Astrocyte (in vitro differentiated cells and primary cell): ENCODE measurements at regions not wholly inside any gene's neighbourhood (a gene's known extent, or its start where the extent isn't known, plus 50 kb on each side); places are given as distances from the start of the nearest gene placed in this dataset.

Source experiments
- DNase-seq: peaks from one replicate; pipeline ENCODE4 v3.0.0-alpha.2; 2010; ENCODE audit warnings: low read depth
- FAIRE-seq: peaks from 2 replicates; lab custom pipeline; 2011; peaks lifted over from hg19 to GRCh38; lab: Jason Lieb, UNC
- H2AFZ ChIP-seq: 2 replicates; pipeline ENCODE4 v1.6.0; 2012; ENCODE audit warnings: low read depth, low read length, inconsistent platforms
- H3K27ac ChIP-seq: 2 replicates; pipeline ENCODE4 v1.5.1; 2011; ENCODE audit warnings: low read depth, low read length, inconsistent platforms
- H3K27me3 ChIP-seq: 2 replicates; pipeline ENCODE4 v1.6.0; 2011; ENCODE audit warnings: low read length, inconsistent platforms; ENCODE audit not compliant: insufficient read depth
- H3K36me3 ChIP-seq: 2 replicates; pipeline ENCODE4 v1.5.1; 2011; ENCODE audit warnings: low read length, inconsistent platforms; ENCODE audit not compliant: insufficient read depth
- H3K4me1 ChIP-seq: 2 replicates; pipeline ENCODE4 v1.5.1; 2011; ENCODE audit warnings: low read length, inconsistent platforms; ENCODE audit not compliant: insufficient read depth
- H3K4me2 ChIP-seq: 2 replicates; pipeline ENCODE4 v1.6.0; 2012; ENCODE audit warnings: low read length, inconsistent platforms
- H3K4me3 ChIP-seq: 2 replicates; pipeline ENCODE4 v1.5.1; 2011; ENCODE audit warnings: low read depth, mild to moderate bottlenecking, low read length, inconsistent platforms; ENCODE audit not compliant: insufficient read depth
- H3K79me2 ChIP-seq: 2 replicates; pipeline ENCODE4 v1.6.0; 2012; ENCODE audit warnings: mild to moderate bottlenecking, low read length, inconsistent platforms; ENCODE audit not compliant: insufficient read depth
- H3K9ac ChIP-seq: 2 replicates; pipeline ENCODE4 v1.6.0; 2012; ENCODE audit warnings: mild to moderate bottlenecking, low read length, inconsistent platforms
- H3K9me3 ChIP-seq: 2 replicates; pipeline ENCODE4 v1.5.1; 2012; ENCODE audit warnings: low read depth, mild to moderate bottlenecking, low read length, inconsistent platforms; ENCODE audit not compliant: insufficient read depth
- H4K20me1 ChIP-seq: 2 replicates; pipeline ENCODE4 v1.6.0; 2012; ENCODE audit warnings: low read length, inconsistent platforms; ENCODE audit not compliant: insufficient read depth
- H3K27ac Mint-ChIP-seq: one replicate; pipeline ENCODE4 v1.8.0; 2021; ENCODE audit warnings: mild to moderate bottlenecking, mixed read lengths; ENCODE audit not compliant: unreplicated experiment
- H3K27me3 Mint-ChIP-seq: one replicate; pipeline ENCODE4 v1.8.0; 2021; ENCODE audit warnings: low read depth, mixed read lengths; ENCODE audit not compliant: unreplicated experiment
- H3K36me3 Mint-ChIP-seq: one replicate; pipeline ENCODE4 v1.8.0; 2021; ENCODE audit warnings: low read depth, mixed read lengths; ENCODE audit not compliant: unreplicated experiment
- H3K4me1 Mint-ChIP-seq: one replicate; pipeline ENCODE4 v1.8.0; 2021; ENCODE audit warnings: low read depth, mixed read lengths; ENCODE audit not compliant: unreplicated experiment
- H3K4me3 Mint-ChIP-seq: one replicate; pipeline ENCODE4 v1.8.0; 2021; ENCODE audit warnings: mild to moderate bottlenecking, moderate library complexity, mixed read lengths; ENCODE audit not compliant: unreplicated experiment
- H3K9me3 Mint-ChIP-seq: one replicate; pipeline ENCODE4 v1.8.0; 2021; ENCODE audit warnings: mild to moderate bottlenecking, mixed read lengths; ENCODE audit not compliant: unreplicated experiment
- EZH2 ChIP-seq: IDR thresholded peaks from 2 replicates; pipeline ENCODE4 v1.6.1; 2012; ENCODE audit warnings: mild to moderate bottlenecking, low read length, inconsistent platforms; ENCODE audit not compliant: insufficient read depth
- TF ChIP-seq, protein P1 (sequence below): IDR thresholded peaks from 2 replicates; pipeline ENCODE4 v1.5.1; 2011; ENCODE audit warnings: low read depth, mild to moderate bottlenecking, inconsistent platforms, low read length, moderate library complexity; ENCODE audit not compliant: insufficient read depth

DNA sequence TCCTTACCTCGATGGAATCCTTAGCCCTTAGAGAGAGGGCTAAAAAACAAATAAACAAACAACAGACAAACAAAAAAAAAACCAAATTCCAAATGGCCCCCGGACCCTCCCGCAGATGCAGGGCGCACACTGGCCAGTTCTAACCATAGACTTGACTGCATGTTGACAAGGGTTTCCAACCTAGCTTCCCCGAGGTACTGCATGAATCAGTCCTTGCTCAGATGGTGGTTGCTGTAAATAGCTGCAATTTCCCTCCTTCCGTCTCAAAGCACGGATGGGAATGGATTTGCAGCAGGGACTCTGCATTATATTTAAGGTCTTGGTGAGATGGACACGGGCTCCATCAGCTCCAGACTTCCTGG is 162.8 kb downstream of the CD47 start:
- H3K9me3 Mint-ChIP-seq, result peaks cover 2% of the 10 kb centered on the region
- H3K27ac ChIP-seq, result no peak overlapping the region
- peak overlapping the region; percentile 88 for H3K4me3 Mint-ChIP-seq
- peaks cover 8% of the 10 kb centered on the region for H3K27me3 Mint-ChIP-seq
- no peaks in the 10 kb centered on the region for H3K79me2 ChIP-seq
- H3K27me3 ChIP-seq, result no peaks in the 10 kb centered on the region
- H3K27ac Mint-ChIP-seq, result peak overlapping the region; percentile 27
- H2AFZ ChIP-seq, result peak overlapping the region; percentile 75
- no peaks in the 10 kb centered on the region for H3K4me1 ChIP-seq
- peak overlapping the region; percentile 67 for H3K4me3 ChIP-seq
- peak overlapping the region; percentile 65 for H3K9ac ChIP-seq
- no peaks in the 10 kb centered on the region for H3K4me1 Mint-ChIP-seq
- TF ChIP-seq EZH2, result no peak
- TF ChIP-seq, protein P1, sequence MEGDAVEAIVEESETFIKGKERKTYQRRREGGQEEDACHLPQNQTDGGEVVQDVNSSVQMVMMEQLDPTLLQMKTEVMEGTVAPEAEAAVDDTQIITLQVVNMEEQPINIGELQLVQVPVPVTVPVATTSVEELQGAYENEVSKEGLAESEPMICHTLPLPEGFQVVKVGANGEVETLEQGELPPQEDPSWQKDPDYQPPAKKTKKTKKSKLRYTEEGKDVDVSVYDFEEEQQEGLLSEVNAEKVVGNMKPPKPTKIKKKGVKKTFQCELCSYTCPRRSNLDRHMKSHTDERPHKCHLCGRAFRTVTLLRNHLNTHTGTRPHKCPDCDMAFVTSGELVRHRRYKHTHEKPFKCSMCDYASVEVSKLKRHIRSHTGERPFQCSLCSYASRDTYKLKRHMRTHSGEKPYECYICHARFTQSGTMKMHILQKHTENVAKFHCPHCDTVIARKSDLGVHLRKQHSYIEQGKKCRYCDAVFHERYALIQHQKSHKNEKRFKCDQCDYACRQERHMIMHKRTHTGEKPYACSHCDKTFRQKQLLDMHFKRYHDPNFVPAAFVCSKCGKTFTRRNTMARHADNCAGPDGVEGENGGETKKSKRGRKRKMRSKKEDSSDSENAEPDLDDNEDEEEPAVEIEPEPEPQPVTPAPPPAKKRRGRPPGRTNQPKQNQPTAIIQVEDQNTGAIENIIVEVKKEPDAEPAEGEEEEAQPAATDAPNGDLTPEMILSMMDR, result no peak
- no peaks in the 10 kb centered on the region for H3K36me3 Mint-ChIP-seq
- peak overlapping the region; percentile 92 for H3K4me2 ChIP-seq
- no peaks in the 10 kb centered on the region for H3K9me3 ChIP-seq
- H4K20me1 ChIP-seq, result no peaks in the 10 kb centered on the region
- H3K36me3 ChIP-seq, result no peaks in the 10 kb centered on the region
- no peak for FAIRE-seq
- DNase-seq, result peak; percentile 39

DNA sequence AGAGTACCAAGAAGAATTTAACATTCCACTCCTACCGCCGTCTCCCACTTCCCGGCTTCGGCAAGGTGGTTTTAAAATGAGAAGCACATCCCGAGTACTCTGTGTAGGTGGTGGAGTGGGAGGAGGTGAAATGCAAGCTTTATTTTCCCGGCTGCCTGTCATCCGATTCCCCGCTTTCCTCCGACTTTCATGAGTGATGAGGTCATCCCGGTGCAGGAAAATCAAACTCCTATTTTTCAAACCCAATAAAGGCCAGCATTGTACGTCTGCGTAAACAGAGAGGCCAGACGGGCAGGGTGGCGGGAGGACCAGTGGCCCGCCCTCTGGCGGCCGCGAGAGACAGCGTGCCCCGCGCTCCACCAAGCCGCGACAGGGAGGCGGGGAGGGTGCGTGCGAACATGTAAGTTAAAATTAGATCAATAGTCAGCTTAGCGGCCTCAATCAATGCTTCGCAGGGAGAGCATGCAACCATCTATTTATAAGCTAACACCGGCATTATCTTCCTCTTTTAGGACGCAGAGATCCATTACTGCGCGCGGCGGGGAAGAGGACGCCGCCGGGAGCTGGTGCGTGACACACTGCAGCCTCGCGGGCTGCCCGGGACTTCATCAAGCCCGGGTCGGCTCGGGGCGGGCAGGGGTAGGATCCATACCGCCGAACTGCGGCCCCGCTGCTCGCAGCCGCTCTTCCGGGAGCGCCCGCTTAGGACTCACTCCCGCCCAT is 163.3 kb downstream of the CD47 start:
- no peaks in the 10 kb centered on the region for H3K4me1 Mint-ChIP-seq
- FAIRE-seq, result no peak

More for the DNA sequence above, 163.3 kb downstream of the CD47 start:
- no peaks in the 10 kb centered on the region for H3K27me3 ChIP-seq
- DNase-seq, result peak; percentile 64
- Mint-ChIP-seq H3K4me3 (peak overlapping the region; percentile 88), H3K9me3 (peaks cover 2% of the 10 kb centered on the region), H3K27me3 (peaks cover 8% of the 10 kb centered on the region), H3K36me3 (no peaks in the 10 kb centered on the region), H3K27ac (no peak overlapping the region)
- H3K4me1 ChIP-seq, result no peaks in the 10 kb centered on the region
- H3K36me3 ChIP-seq, result no peaks in the 10 kb centered on the region
- no peak for TF ChIP-seq EZH2
- TF ChIP-seq, protein P1, result peak; percentile 73
- no peaks in the 10 kb centered on the region for H4K20me1 ChIP-seq
- no peaks in the 10 kb centered on the region for H3K9me3 ChIP-seq
- H3K4me2 ChIP-seq, result peak overlapping the region; percentile 92
- H3K9ac ChIP-seq, result peak overlapping the region; percentile 65
- H3K27ac ChIP-seq, result no peak overlapping the region
- H2AFZ ChIP-seq, result peak overlapping the region; percentile 75
- no peaks in the 10 kb centered on the region for H3K79me2 ChIP-seq
- peak overlapping the region; percentile 67 for H3K4me3 ChIP-seq
